ENCODE measurements at regions not wholly inside any gene's neighbourhood (a gene's known extent, or its start where the extent isn't known, plus 50 kb on each side); places are given as distances from the start of the nearest gene placed in this dataset.

DNA sequence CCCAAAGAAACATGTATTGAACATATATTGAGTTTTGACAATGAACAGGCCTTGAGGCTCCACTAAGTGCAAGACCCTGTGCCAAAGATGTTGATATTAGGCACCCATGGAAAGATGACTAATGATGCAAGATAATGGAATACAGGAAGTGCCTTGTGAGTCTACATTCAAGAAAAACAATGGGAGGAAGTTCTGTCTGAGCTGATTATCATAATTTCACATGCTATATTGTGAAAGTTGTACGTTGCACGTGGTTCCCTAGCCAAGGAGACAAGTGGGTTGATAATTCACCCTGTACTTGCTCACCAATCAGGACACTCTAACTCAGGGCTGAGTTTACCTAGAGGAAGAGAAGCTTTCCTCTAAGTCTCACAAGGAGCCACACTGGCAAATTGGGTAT lies 186.9 kb upstream of the STAC start:
- TF ChIP-seq, protein P1, sequence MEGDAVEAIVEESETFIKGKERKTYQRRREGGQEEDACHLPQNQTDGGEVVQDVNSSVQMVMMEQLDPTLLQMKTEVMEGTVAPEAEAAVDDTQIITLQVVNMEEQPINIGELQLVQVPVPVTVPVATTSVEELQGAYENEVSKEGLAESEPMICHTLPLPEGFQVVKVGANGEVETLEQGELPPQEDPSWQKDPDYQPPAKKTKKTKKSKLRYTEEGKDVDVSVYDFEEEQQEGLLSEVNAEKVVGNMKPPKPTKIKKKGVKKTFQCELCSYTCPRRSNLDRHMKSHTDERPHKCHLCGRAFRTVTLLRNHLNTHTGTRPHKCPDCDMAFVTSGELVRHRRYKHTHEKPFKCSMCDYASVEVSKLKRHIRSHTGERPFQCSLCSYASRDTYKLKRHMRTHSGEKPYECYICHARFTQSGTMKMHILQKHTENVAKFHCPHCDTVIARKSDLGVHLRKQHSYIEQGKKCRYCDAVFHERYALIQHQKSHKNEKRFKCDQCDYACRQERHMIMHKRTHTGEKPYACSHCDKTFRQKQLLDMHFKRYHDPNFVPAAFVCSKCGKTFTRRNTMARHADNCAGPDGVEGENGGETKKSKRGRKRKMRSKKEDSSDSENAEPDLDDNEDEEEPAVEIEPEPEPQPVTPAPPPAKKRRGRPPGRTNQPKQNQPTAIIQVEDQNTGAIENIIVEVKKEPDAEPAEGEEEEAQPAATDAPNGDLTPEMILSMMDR (IDR thresholded peaks at IDR 0.05) = no peak
- TF ChIP-seq POLR2A (IDR thresholded peaks at IDR 0.05) = no peak
